ENCODE measurements at regions not wholly inside any gene's neighbourhood (a gene's known extent, or its start where the extent isn't known, plus 50 kb on each side); places are given as distances from the start of the nearest gene placed in this dataset.

DNA sequence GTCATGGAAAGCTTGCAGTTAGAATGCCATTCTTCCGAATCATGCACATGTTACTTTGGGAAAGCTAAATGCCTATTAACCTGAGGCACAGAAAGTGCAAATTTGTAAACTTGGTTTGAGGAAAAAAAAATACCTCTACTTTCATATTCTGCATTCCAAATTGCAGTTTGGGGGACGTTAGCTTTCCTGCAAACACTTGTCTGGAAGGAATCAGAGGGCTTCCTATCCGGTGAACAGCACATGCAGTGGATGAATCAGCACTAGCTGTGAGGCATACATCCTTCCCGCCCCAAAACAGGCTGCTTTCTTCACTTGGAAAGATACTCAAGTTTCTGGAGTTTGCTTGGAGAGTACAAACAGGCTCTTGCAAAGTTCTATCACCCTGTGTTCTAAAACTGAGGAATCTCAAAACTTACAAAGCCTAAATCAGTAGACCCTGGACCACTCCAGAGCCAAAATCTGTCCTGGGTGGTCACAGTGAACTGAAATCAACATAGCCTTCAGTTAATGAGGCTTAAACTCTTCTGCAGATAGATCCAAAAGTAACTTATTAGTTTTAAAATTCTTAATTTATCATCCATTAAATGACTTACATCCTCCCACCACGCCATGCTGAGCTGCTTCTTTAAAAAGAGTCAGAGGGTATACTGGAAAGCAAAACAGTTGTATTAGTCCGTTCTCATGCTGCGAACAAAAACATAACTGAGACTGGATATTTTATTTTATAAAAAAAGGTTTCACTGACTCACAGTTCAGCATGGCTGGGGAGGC lies 802.3 kb upstream of the ARGLU1 start:
- no peak for DNase-seq

DNA sequence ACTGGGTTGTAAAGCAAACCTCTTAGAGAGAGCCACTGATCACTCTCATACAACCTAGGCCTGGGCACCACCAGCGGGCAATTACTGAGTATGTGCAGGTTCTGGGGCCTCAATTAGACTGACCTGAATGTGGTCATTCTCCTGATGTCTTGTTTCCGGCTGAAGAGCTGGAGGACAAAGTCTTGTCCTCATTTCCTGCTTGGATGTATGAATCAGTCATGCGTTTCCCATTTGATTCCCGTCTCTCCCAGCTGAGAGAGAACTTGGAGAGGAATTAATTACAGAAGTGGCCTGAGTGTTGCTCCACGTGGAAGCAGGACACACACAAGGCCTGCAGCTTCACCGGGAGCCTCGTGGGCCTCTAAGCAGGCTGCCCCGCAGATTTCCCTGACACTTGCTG lies 799.3 kb upstream of the ARGLU1 start:
- DNase-seq = no peak

DNA sequence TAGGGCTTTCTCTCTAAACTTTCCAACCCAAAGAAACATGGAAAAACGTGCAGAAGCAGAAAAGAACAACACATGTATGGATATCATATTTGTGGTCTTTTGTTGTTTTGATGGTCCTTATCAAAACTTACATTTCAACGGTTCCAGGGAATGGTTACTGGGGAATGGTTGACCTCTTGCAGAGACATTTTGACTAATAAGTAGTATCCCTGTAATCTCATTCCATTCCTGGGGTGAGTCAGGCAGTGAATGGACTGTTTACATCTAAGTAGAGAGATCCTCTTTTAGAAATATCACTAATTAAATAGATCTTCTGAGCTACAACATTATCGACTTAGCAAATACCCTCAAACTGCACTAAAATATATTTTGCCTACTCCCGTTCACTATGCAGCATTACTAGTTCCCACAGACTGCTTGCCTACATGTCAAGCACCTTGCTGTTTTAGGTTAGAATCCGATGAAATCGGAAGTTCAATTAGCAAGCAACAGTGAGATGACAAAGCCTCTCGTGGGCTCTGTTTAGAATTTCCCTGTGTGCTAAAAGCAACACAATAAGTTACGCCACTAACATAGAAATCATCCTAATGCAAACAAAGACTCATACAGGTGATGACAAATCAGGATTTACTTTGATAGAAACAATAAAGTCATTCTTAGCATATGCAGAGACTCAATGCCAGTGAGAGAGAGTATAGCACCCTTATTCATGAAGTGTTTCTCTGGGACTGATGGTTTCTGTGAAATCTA lies 797.7 kb upstream of the ARGLU1 start:
- DNase-seq = no peak

DNA sequence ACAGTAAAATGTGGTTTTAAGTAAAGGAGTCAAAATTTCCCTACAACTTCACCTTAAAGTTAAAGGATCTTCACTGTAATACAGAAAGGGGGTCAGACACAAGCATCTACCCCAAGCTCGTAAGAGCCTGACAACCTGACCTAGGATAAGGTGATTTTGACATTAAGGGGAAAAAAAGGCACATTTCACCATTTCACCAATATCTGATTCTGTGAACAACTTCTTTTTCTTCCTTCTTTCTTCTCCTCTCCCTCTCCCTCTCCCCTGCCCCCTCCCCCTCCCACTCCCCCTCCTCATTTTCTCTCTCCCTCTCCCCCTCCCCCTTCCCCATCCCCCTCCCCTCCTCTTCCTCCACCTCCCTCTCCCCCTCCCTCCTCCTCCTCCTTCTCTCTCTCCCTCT lies 796.7 kb upstream of the ARGLU1 start:
- DNase-seq = no peak

DNA sequence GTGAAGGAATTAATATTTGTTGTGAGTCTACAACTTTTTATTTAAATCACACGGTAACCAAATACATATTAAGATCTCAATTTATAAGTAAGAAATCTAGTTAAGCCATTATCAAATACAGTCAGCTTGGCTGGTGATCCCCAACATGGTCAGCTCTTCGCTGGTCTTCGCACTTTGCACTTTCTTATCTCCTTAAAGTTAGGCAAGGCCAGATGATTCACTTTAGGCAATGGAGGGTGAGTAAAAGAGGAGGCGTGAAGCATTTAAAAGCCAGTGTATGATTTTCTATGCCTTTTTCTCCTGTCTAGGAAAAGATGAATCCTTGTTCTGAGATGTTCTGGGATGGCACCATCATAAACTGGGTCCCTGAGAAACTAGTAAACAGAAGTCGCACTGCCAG lies 793.7 kb upstream of the ARGLU1 start:
- no peak for DNase-seq

DNA sequence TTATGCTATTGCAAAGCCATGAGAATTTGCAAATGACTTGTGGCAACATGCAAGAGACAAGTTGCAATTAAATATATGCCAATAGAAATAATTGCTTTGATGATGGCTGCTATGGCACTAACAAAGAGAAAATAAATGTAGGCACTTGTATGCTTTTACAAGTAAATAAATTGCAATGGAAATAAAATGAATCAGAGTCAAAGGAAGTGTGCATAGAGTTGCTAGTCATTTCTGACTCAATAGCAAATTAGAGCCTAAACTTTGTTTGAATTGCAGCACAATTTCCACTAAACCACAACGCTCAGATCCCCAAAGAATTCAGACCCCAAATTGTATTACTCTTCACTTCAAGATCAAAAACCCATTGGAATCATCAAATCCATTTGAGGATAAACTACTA lies 792.1 kb upstream of the ARGLU1 start:
- DNase-seq = no peak

DNA sequence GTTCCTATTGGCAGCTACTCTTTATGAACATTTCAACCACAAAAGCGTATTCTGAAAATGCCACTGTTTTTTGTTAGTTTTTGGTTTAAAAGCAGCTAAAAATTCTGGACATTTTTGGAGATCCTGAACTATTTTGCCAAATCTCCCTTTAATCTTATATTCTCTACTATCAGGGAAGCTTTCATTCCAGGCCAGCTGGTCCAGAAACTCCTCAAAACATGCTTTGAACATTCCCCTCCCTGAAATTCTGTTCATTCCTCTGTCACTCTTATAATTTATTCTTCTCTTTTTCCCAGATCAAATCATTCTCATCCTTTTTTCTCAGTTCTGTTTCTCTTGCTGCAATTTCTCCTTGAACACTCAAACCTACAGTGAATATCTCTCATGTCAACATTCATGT lies 790.9 kb upstream of the ARGLU1 start:
- DNase-seq = no peak

DNA sequence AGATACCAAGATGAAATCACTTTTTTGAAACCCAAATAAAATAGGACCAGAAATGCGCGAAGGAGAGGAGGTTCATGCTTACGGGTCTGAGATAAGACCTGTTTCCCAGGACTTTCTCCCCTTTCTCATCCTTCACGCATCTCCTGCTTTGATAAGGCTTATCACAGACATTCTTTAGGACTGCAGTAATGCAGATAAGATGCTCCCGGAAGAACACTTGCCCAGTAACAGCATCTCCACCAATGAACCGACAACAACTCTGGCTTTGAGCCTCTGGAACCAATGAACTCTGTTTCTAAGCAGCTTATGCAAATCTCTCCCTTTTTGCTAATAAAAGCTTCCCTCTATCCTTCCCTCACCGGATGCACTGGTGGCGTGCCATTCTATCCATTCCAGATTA lies 783.4 kb upstream of the ARGLU1 start:
- no peak for DNase-seq

DNA sequence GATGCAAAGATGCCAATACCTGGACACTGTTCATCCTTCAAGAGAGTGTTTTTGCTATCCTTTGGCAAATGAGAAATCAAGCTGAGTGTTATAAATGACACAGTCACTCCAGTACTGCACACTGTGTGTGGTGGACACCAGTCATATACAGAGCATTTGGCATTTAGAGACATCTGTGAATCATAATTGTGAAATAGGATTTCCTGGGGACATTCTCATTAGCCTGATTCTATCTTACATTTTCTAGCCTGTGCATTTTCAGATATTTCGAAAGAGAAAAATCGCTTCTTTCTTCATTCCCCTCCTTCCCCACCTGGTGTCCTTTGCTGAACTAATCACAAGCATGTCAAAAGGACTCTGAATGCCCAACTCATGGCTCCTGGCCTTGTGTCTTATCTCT lies 781.0 kb upstream of the ARGLU1 start:
- no peak for DNase-seq

DNA sequence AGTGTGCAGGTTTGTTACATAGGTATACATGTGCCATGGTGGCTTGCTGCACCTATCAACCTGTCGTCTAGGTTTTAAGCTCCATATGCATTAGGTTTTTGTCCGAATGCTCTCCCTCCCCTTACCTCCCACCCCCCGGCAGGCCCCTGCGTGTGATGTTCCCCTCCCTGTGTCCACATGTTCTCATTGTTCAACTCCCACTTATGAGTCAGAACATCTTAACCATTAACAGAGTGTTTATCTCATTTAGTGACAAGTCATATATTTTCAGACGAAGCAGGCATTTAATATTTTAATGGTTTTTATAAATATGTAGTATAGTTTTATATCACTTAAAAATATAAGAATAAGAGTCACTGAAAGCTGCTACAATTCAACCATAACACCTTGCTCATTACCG lies 780.5 kb upstream of the ARGLU1 start:
- no peak for DNase-seq

DNA sequence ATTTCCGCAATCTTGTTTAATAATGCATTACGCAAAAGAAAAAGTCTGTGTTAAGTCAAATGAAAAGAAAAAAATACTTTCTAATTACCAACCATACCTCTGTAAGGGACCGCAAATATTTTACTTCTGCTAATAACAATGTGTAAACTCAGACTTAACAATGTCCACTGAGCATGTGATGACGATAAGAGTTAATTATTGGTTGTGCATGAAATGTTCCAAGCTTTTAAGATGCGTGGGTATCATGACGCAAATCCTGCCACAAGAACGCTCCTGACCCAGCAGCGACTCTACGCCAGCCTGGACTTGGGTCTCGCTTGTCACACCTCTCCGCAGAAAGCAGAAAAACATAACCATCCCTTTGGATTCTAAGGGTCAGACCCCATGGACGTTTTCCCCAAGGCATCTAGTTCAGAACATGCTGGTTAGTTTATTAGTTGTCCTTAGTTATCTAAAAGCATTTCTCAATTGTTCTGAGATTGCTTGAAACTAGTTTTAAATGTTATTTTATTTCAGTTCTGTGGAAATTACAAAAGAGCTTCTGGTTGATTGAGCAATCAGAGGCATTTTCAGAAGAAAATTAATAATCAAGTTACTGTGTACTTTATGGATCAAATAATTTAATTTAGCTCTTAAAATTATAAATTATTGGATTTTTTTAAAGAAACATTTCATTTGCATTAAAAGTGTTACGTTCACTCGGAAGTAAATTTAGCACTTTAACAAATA lies 779.9 kb upstream of the ARGLU1 start:
- DNase-seq = no peak

DNA sequence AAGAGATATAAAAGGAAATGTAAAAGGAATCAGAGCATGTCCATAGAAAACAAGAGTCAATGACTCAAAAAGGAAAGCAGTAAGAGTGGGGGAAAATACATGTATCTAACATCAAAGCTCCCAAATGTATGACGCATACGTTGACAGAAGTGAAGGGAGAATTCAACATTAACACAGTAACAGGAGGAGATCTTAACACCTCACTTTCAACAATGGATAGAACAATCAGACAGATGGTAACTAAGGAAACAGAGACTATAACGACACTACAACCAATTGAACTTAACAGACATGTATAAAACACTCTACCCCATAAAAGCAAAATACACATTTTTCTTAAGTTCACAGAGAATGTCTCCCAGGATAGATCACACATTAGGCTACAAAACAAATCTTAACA lies 774.8 kb upstream of the ARGLU1 start:
- DNase-seq = no peak

DNA sequence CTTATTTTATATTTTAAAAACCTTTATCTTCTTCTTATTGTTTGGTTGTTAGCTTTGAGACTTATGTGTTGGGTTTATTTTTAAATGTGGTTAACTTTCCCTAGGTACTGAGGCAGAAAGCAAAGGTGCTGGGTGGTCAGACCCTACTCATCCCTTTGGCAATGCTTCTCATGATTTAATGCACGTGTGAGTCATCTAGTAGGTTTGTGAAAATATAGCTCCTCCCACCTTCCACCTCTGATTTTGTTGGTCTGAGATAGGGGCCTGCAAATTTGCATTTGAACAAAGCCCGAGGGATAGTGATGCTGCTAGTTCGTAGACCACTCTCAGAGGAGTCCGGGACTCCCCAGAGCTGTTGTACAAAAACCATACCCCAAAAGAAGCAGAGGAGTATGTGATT lies 771.3 kb upstream of the ARGLU1 start:
- DNase-seq = no peak

DNA sequence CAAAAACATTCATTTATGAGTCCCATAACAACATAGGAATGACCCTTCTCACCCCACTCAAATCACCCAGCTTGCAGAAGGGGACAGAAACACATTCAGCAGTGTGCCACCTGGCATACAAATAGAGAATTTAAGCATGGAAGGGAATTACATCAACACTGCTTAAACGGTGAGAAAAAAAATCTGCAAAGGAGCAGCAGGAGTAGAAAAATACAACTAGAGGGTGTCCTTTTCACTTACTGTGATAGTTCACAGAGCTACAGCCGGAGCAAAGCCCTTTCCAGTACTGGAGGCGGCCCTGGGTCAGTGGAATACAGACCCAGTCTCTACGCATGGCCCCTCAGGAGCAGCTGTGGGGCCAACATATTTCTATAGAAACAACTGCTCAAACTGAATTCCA lies 764.3 kb upstream of the ARGLU1 start:
- DNase-seq = no peak

DNA sequence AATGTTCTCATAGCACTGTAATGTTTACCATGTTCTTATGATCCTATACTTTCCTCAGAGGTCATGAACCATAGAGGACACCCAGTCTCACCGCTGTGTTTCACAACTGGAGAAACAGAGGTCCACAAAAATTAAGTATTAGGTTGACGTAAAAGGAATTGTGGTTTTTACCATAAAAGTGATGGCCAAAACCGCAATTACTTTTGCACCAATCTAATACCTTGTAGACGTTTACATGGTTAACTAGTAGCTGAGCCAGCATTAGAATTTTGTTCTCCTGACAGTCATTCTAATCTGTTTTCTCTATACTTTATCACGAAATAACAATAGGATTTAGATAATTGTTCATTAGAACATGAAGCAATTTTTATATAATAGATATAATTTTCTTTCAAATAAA lies 763.4 kb upstream of the ARGLU1 start:
- DNase-seq = no peak

DNA sequence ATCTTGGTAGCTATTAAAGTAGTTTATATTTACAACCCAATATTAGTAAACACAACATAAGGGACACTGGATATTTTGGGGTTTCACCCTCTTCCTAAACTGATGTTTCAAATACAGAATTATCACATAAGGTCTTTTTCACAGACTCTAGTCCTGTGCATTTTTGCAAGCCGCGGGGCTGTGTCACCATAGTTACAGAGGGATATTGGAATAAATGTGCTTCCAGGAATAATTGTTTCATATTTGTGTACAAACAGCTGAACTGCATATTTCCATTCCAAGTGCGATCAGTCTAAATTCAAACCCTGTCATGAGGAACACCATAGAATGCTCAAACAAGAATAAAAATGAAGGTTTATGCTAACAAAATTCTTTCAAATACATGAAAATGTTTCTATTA lies 762.5 kb upstream of the ARGLU1 start:
- no peak for DNase-seq

DNA sequence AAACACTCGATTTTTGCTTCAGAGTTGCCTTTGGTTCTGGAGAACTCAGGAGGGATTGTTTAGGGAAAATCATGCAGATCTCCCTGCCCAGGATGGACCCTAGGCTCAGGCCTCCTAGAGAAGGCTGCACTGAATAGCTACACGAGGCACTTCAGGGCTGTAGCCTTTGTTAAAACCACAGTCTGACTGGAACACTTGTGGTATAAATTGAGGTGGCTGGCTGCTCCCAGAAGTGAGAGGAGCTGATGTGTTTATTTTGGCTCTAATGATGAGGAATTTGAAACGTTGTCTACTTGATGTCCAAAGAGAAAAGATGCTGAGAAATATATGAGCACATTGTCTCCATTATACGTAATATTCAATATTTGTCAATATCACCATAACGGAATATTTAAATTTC lies 762.1 kb upstream of the ARGLU1 start:
- peak; percentile 47 for DNase-seq

DNA sequence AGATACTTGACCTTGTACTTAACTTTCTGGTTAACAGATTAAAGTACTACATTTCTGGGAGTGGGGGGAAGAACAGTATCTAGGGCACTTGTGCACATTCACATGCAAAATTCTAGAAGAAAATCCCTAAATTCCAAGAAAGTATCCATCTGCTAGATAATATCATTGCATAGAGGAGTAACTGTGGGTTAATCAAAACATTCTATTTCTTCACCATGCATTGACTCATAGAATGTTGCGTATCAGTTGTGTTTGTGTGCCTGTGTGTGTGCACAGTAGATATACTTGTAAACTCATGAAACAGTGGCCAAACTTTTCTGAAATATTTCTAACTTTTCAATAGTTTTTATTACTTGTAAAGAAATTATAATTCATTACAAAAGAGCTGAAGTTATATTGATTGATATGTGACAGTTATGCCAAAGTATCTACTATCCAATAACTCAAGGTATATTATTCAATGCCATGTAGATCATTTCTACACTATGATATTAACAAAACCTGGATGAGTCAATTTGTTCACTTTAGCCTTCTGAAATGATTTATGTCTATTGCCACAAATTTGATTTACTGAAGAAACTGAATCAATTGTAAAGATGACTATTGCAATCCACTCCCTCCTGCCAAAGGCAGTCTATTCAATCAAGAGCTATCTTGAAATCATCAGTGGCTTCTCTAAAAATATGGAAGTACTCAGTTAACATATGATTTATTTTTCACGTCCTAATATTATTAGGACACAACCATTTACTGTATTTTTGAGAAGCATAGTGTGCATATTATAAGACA lies 756.7 kb upstream of the ARGLU1 start:
- DNase-seq = no peak

DNA sequence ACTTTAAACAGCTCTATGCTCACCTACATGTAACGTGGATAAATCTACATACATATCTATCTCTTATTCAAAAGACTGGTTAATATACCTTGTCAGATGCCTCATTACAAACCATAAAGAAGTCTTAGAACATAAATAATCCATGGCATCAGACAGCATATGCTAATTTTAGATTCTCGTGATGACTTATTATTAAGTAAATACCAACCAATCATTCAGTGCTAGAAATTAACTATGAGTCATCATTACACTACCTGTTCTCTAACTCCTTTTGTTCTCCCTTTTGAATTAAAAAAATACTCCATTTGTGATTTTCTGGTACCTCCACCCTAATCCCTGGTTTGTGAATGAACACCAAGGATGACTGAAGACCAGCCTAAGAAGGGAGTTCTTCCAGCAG lies 754.3 kb upstream of the ARGLU1 start:
- DNase-seq = no peak

DNA sequence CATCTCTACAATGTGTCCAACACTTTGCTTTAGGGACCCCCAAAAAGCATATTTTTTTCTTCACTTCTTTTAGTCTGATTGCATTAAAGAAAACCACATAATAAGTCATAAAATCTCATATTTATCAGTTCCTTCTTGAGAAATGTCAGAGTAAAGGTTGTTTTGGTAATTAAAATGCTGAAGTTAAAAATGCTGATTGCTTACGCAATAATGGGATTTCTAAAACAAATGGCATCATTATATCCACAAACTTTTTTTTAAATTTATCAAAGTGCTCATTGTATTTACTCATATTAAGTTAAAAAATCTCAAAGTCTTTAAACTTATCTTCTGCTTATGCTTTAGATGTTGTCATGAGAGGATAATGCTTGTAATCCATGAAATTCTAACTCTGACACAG lies 737.2 kb upstream of the ARGLU1 start:
- DNase-seq = no peak

DNA sequence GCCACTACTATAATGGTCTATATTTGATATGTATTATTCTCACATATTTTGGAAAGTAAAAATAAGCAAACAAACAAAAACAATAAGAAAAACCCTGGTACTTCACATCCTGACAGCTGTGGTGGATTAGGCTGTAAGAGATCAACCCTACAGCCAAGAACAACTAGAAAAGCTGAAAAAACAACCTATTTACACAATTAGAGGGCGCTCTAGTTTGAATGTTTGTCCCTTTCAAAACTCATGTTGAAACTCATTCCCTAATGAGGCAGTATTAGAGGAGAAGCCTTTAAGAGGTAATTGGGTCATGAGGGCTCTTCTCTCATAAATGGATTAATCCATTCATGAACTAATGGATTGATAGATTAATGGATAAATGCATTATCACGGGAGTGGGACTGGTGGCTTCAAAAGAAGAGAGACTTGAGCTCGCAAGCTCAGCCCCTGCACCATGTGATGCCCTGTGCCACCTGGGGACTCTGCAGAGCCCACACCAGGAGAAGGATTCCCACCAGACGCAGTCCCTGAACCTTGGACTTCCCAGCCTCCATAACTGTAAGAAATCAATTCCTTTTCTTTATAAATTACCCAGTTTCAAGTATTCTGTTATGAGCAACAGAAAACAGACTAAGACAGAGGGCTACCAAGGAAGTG lies 733.9 kb upstream of the ARGLU1 start:
- no peak for DNase-seq

DNA sequence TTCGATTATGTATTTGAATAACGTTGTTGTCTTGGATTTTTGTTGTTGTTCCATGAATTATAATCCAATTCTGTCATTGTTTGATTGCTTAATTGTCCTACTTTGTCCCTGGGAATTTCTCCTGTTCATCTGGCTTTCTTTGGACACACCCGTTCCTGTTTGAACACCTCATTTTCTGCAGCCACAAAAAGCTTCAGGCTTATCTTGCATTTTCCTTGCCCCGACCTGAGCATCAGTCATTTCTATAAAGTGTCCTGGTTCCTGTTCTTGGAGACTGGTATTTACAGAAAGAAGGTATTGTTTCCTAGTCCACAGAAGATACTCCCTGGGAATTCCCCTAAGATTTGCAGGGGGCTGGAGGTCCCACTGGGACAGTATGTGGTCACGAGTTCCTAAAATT lies 731.8 kb upstream of the ARGLU1 start:
- DNase-seq = no peak

DNA sequence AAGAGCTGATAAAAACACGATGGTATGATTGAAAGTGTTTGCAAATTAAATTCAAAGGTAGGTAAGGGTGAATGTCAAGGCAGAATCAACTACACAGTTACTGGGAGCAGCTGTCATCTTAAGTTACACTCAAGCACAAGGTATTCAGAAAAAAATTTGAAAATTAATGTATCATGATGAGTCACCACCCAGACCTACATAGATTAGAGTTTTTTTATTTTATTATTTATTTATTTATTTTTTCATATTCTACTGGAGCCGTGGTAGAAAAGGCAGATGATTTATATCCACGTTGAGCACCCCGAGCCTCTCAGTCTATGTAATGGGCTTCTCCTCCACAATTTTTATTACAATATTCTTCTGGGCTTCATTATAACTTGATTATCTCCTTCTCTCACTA lies 728.9 kb upstream of the ARGLU1 start:
- no peak for DNase-seq

Data from DMS79 treated with DMSO at 0.1 percent for 48 hours (cell line).